ENCODE measurements at regions not wholly inside any gene's neighbourhood (a gene's known extent, or its start where the extent isn't known, plus 50 kb on each side); places are given as distances from the start of the nearest gene placed in this dataset.

DNA sequence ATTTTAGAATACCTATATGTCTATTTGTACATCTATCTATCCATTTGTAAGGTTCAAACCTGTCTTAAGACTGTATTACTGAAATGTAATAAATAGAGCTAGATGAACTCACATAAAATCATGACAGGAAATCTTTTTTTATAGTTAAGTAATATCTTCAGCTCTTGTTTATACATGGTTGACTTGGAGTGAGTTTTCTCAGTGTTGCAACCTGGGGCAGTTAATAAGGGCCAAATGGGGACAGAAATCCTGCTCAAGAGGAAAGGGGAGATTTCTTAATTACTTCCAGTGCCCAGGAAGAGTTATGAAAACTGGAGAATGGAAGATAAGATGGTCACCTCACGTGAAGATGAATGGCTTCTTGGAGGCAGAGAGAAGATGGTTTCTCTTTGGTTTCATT, 265.1 kb upstream of the FBXL7 start:
- H2AK5ac ChIP-seq (ENCODE audit: low read depth, low read length), result no peak overlapping the region
- no peak overlapping the region for H3K18ac ChIP-seq (ENCODE audit: low read depth, low read length)
- intact Hi-C loops (cut with micrococcal nuclease), result no loop called here
- H3K4me1 ChIP-seq (ENCODE audit: control insufficient read depth, insufficient read depth, low read length), result 0 out of 2 replicates have a peak, but pooled peaks cover 1% of the 10 kb centered on the region
- ChIA-PET CTCF (no interaction called here), POLR2A (ENCODE audit: unreplicated experiment) (no interaction called here)
- no peak overlapping the region for H2AFZ ChIP-seq (replicated peaks; ENCODE audit: low read length, poor library complexity)
- H4K20me1 ChIP-seq (ENCODE audit: insufficient read depth, low read length), result no peaks in the 10 kb centered on the region
- no peaks in the 10 kb centered on the region for H3K36me3 ChIP-seq (ENCODE audit: control insufficient read depth, insufficient read depth, low read length)
- BruUV-seq (replicated peaks), result no TSS peak
- WGBS, 2 experiments (ENCODE audit: extremely low coverage in 2 of 2, insufficient read length in 1 of 2), result no CpG with 5 or more reads among the region's 1 CpG
- no peaks in the 10 kb centered on the region for H3K9me3 ChIP-seq (ENCODE audit: control insufficient read depth, insufficient read depth, low read length)
- H3K79me1 ChIP-seq (ENCODE audit: low read depth in 1 of 2, low read length in 2 of 2), result no peaks in the 10 kb centered on the region
- H2AK9ac ChIP-seq (replicated peaks; ENCODE audit: low read depth, low read length, poor library complexity), result no peak overlapping the region
- H2BK120ac ChIP-seq (ENCODE audit: low read depth, low read length), result no peak overlapping the region
- no peak overlapping the region for H3K9ac ChIP-seq (ENCODE audit: low read depth, low read length)
- no peak for TF ChIP-seq RCOR1 (IDR thresholded peaks at IDR 0.05; ENCODE audit: insufficient replicate concordance, low read length)
- TF ChIP-seq SMC3 (IDR thresholded peaks at IDR 0.05; ENCODE audit: low read depth, low read length), result no peak
- no peak for TF ChIP-seq NFE2L2 (IDR thresholded peaks at IDR 0.05; ENCODE audit: low read depth, low read length)
- TF ChIP-seq POLR2A (IDR thresholded peaks at IDR 0.05; ENCODE audit: low read depth, low read length), result no peak
- TF ChIP-seq CHD1 (IDR thresholded peaks at IDR 0.05; ENCODE audit: low read depth, low read length), result no peak
- TF ChIP-seq MAZ (IDR thresholded peaks at IDR 0.05; ENCODE audit: borderline replicate concordance, low read depth, low read length), result no peak
- TF ChIP-seq MAFK (IDR thresholded peaks at IDR 0.05; ENCODE audit: low read depth, low read length), result no peak
- TF ChIP-seq, protein P1, sequence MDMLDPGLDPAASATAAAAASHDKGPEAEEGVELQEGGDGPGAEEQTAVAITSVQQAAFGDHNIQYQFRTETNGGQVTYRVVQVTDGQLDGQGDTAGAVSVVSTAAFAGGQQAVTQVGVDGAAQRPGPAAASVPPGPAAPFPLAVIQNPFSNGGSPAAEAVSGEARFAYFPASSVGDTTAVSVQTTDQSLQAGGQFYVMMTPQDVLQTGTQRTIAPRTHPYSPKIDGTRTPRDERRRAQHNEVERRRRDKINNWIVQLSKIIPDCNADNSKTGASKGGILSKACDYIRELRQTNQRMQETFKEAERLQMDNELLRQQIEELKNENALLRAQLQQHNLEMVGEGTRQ (IDR thresholded peaks at IDR 0.05; ENCODE audit: low read depth, low read length), result no peak
- H4K5ac ChIP-seq (ENCODE audit: low read depth, low read length), result no peak overlapping the region
- H3K27me3 ChIP-seq (ENCODE audit: control insufficient read depth, insufficient read depth, low read length), result no peaks in the 10 kb centered on the region; the same call in 1 of the 2 replicates
- no peak overlapping the region for H2BK15ac ChIP-seq (ENCODE audit: low read depth, low read length)
- no peak overlapping the region for H4K8ac ChIP-seq (ENCODE audit: low read depth in 2 of 2, low read length in 2 of 2)
- no peak overlapping the region for H3K23ac ChIP-seq (ENCODE audit: low read depth, low read length)
- H2BK5ac ChIP-seq (ENCODE audit: low read depth, low read length, poor library complexity, severe bottlenecking), result no peak overlapping the region
- dilution Hi-C loops (cut with HindIII; ENCODE audit: low sequenced_read_pairs, unreplicated experiment), result no loop called here
- H3K9me1 ChIP-seq (ENCODE audit: insufficient read depth, low read length), result no peaks in the 10 kb centered on the region
- no peak for ATAC-seq (ENCODE audit: low read depth)
- no peak overlapping the region for H3K4me2 ChIP-seq (ENCODE audit: low read depth, low read length)
- H3K4me3 ChIP-seq (ENCODE audit: insufficient read depth, low read depth, low read length), result no peak overlapping the region
- H3K56ac ChIP-seq (ENCODE audit: extremely low read depth, insufficient read depth, low read length), result no peak overlapping the region
- no peak overlapping the region for H2BK20ac ChIP-seq (ENCODE audit: low read depth, low read length)
- DNase-seq, result no peak
- in situ Hi-C loops (cut with MboI; ENCODE audit: low sequenced_read_pairs), result no loop called here
- H3K14ac ChIP-seq (replicated peaks; ENCODE audit: low read depth, low read length), result no peak overlapping the region
- H3K4ac ChIP-seq (ENCODE audit: low read depth, low read length), result no peak overlapping the region
- H4K91ac ChIP-seq (ENCODE audit: insufficient read depth, low read depth, low read length), result no peak overlapping the region
- H3K27ac ChIP-seq (ENCODE audit: insufficient read depth, low read length), result no peak overlapping the region

Measured in IMR-90 (cell line).